T47D (cell line): ENCODE measurements at regions not wholly inside any gene's neighbourhood (a gene's known extent, or its start where the extent isn't known, plus 50 kb on each side); places are given as distances from the start of the nearest gene placed in this dataset.

Source experiments
- DNase-seq, 2 experiments: peaks; one replicate each; pipeline versions ENCODE4 v3.0.0 to v3.0.0-alpha.2; 2011 to 2012; ENCODE audit warnings: low read depth in 1 of 2, low spot score in 1 of 2
- JUND ChIP-seq: IDR thresholded peaks from 2 replicates; pipeline ENCODE4 v1.6.1; 2012; ENCODE audit warnings: low read depth
- in situ Hi-C: cut with HindIII; loops from 2 replicates; pipeline ENCODE4 v1.10.0; 2016; ENCODE audit warnings: low sequenced_read_pairs, low pct_unique_long_range_greater_than_20kb

GRCh38 chr5:174378121-174378874 is 332.8 kb downstream of the NSG2 start:
- in situ Hi-C loops: no loop called here
- DNase-seq: no peak
- TF ChIP-seq JUND: no peak

DNA sequence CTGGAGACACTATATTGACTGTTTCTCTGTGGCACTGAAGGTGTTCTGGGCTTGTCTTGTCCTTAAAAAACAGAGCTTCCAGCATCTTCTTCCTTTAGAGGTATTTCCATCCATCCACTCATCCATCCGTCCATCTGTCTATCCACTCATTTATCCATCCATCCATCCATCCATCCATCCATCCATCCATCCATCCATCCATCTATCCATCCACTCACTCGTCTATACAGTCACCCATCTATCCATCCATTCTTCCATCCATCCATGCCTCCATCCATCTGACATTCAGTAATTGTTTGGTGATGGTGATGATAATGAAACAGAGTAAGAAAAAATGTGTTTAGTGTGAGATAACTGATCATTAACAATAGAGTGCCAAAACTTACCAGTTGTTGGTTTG is 334.8 kb downstream of the NSG2 start:
- TF ChIP-seq JUND: no peak
- in situ Hi-C loops: no loop called here
- DNase-seq: no peak

DNA sequence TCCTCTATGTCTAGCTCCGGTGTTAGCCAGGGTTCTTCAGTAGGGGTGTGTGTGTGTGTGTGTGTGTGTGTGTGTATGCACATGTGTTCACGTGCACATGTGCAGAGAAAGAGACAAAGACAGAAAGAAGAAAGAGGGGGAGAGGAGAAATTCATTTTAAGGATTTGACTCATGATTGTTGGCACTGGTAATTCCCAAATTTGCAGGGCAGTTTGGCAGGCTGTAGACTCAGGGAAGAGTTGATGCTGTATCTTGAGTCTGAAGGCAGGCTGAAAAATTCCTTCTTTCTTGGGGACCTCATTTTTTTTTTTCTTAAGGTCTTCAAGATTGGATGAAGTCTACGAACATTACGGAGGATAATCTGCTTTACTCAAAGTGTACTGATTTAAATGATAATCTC is 335.7 kb downstream of the NSG2 start:
- no peak for TF ChIP-seq JUND
- DNase-seq: no peak
- in situ Hi-C loops: no loop called here

- in situ Hi-C loops: no loop called here
- no peak for DNase-seq
Measured at GRCh38 chr5:174383210-174384167, 338.0 kb downstream of the NSG2 start.

DNA sequence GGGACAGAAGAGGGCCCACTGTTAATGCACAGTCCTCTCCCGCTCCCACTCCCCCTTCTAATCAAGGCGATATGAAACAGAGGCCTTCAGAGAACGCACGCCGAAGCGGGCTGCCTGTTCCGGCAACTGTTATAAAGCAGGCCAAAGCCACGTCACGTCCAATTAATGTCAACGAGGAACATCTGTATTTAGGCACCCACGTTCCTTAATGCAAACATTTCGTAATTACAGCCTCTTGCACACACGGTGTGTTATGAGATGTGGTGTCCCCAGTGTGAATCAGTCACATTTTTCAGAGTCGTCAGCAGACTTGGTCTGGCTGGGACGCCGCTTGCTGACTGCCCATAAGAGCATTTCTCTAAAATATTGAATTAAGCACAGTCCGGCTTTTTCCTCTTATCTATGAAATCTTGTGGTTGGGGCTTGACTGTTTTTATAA is 339.0 kb downstream of the NSG2 start:
- TF ChIP-seq JUND: no peak
- DNase-seq: no peak
- in situ Hi-C loops: no loop called here

More at GRCh38 chr5:174383210-174384167, 338.0 kb downstream of the NSG2 start:
- TF ChIP-seq JUND: no peak

GRCh38 chr5:174386306-174386705 is 338.1 kb upstream of the MSX2 start:
- in situ Hi-C loops: no loop called here
- no peak for TF ChIP-seq JUND

GRCh38 chr5:174386846-174387245 is 337.5 kb upstream of the MSX2 start:
- no peak for DNase-seq
- TF ChIP-seq JUND: no peak
- in situ Hi-C loops: no loop called here

More at GRCh38 chr5:174386306-174386705, 338.1 kb upstream of the MSX2 start:
- no peak for DNase-seq

GRCh38 chr5:174387448-174387847 is 336.9 kb upstream of the MSX2 start:
- in situ Hi-C loops: no loop called here
- TF ChIP-seq JUND: no peak
- DNase-seq: no peak

DNA sequence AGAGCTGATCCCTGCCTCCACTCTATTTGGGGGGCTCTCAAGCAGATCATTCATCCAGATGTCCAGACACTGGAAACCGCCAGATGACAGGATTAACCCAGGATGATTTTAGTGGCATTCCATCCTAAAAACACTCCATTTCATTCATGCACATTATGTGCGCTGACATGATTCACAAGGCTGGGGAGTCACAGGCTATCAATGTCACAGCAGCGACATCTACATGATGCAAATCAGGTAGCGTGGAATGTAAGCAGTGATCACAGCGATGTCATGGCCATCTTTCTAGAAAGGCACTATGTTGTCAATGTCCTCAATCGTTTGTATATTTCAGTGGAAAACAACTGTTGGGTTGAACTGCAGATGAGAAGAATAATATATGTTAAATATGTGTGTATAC is 331.5 kb upstream of the MSX2 start:
- in situ Hi-C loops: no loop called here

DNA sequence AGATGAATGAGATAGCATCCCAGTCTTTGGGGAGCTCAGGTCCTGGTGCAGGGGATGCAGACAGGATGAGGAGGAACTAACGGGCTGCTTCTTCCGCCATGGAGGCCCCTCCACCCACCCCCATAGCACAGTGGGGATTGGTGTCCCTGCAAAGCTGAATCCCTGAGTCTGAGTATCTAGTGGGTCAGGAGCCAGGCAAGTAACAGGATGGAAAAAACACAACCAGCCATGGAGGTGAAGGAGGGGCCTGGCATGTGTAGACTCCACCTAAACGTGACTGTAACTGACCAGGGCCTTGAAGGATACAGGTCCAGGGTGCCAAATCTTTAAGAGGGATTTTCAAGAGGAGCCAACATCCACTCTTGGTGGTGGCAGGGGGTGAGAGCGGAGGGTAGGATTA is 327.8 kb upstream of the MSX2 start:
- no peak for TF ChIP-seq JUND
- in situ Hi-C loops: no loop called here
- no peak for DNase-seq

More for the DNA sequence above, 331.5 kb upstream of the MSX2 start:
- DNase-seq: no peak
- TF ChIP-seq JUND: no peak

DNA sequence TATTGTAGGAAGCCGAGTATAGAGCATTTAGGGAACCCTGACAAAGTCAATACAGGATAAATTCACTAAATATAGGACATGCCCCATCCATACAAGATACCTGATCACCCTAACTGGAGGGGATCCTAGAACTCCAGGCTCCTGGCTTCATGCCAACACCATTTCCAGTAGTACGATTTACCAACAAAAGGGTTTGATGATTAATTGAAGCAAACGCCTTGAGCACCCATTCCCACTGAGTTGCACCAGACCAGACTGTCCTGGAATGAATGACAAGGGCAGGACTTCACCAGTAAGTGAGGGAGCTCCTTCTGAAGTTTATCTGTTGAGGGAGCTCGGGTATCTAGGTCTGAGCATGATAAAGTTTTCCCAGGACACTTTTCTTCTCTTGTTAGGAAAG is 327.2 kb upstream of the MSX2 start:
- DNase-seq: no peak
- TF ChIP-seq JUND: no peak
- in situ Hi-C loops: no loop called here

GRCh38 chr5:174398171-174398570 is 326.2 kb upstream of the MSX2 start:
- in situ Hi-C loops: no loop called here
- no peak for TF ChIP-seq JUND
- no peak for DNase-seq

DNA sequence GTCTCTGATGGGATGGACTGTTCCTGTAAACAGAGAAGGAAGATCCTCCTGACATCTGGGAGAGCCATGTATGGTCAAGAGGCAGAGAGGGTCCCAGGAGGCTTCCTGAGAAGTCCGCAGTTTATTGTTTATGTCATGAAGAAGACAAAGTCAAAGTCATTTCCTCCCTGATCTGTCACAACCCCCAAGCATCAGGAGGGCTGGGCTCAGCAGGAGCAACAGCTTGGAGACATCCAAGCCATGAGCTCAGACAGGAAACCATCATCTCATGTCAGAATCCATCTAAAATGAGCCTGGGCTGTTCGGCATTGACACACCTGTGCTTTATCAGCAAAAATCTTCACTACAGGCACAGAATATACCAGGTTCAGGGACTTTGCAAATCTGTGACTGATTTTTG is 325.0 kb upstream of the MSX2 start:
- no peak for DNase-seq
- TF ChIP-seq JUND: no peak
- in situ Hi-C loops: no loop called here
